IPS-NIHi7 (cell line): ENCODE measurements at regions not wholly inside any gene's neighbourhood (a gene's known extent, or its start where the extent isn't known, plus 50 kb on each side); places are given as distances from the start of the nearest gene placed in this dataset.

Source experiments
- DNase-seq: peaks from one replicate; pipeline ENCODE4 v3.0.0; 2012; ENCODE audit warnings: mixed read lengths; ENCODE audit errors: extremely low spot score

DNA sequence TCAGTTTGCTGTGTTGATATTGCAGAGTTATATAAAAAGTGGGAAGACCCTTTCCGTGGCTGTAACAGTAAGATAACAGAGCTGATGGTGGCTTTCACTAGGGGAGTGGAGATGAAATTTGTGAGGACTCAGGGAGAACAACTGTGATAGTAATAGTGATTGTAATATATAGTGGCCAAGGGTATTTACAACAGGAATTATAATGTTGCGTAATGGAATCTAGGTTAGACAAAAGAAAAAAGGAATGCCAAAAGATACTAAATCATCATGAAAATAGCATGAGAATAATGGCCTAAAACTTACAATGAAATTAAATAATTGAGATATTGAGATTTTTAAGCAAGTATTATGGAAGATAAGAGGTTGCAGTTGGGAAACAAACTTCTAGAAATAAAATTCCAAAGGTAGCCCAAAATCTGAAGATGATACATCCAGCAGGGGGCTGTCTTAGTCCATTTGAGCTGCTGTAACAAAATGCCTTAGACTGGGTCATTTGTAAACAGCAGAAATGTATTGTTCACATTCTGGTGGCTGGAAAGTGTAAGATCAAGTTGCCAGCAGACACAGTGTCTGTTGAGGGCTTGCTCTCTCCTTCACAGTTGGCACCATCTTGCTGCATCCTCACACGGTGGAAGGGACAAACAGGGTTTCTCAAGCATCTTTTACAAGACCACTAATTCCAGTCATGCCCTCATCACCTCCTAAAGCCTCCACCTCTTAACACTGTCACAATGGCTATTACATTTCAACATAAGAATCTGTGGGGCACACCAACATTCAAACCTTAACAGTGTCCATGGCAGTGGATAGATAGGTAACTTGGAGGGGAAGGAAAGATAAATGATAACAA lies 711.2 kb downstream of the MRPL39 start:
- no peak for DNase-seq

DNA sequence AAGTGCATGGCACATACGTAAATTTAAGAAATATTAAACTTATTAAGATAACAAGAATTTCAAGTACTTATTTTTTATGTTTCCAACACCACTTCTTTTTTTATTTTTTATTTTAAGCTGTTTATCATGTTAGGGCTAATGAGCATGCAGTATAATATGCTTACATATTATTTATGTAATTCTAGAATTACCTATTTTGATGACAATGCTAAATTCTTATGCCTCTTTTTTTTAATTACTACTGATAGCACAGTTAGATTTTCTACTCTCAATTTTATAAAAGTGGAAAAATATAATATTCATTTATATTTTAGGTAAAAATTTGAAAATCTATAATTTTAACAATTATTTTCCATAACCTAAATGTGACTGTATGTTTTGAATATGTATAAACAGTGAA lies 713.0 kb downstream of the MRPL39 start:
- no peak for DNase-seq

DNA sequence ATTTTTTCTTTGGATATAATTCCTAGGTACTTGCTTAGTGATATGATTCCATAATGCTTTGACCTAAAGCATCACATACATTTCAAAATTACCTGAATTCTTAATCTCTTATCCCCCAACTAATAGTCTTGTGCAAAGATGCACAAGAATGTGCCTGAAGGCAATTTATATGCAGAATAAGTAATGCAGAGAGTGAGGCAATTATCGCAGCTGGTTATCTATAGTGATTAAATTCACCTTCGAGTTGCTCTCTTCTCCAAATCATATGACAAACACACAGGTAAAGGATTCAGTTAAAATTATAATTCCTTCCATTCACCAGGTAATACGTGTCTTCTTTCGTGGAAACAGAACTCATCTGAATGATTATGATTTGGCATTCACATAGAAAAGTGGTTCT lies 717.3 kb downstream of the MRPL39 start:
- DNase-seq: no peak

DNA sequence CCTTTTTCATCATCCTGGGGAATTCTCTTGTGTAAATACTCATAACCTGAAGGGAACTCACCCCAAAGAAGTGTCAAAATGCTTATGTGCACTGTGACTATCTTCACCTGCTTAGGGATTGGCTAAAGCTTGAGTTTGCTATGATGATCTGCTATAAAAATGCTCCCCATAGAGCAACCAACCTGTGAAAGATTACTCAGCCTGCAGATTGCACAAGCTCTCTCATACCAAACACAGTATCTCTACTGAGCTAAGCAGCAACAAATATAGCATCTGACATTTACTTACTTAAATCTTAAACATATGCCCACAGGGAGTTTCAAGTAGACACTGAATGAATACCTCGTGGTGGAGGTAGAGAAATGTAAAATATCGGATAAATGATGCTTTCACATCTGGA lies 725.8 kb downstream of the MRPL39 start:
- DNase-seq: no peak

DNA sequence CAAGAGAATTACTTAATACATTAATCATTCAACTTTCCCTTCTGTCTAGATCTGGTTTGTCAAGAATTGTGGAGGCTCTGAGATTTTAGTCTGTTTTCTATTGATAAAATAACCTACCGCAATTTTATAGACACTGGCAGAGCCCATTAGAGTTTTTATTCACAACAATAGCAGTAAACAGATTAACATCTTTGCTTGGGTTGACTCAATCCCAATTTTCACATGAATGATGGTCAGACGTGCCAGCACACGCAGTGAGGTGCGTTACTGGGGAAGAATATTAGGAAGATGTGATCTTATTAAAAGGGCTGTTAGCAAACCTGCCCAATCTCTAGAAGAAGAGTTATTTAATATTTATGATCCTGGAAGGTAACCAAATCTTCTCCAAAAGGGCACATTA lies 736.6 kb downstream of the MRPL39 start:
- no peak for DNase-seq

DNA sequence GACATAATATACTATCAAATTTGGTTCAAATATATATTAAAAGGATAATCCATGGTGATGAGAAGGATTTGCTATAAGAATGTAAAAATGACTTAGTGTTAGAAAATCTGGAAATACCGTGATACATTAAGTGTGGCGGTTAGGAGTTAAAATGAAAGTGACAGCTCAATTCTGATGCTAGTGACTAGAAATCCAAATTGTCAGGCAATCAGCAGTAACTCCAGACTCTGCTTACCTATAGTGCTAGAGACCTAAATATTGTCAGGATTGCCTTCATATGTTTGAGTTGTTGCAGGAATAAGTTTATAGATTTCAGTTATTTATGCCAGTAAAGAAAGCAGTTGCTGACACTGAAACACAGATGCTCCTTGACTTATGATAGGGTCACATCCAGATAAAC lies 737.4 kb downstream of the MRPL39 start:
- DNase-seq: no peak

DNA sequence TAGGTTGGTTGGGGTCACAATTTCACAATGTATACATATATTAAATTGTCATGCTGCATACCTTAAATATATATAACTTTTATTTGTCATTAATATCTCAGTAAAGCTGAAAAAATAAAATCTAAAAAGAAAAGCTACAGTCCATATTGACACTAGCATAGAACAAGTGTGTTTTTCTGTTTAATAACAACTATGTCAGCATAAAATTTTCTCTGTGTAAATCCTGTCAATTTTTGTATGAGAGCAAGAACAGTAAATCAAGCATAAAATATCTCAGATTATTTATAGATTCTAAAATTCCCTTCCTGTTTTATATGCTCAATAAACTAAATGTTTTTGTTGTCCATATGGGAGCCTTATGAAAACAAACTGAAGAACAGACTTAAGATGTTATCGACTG lies 739.2 kb downstream of the MRPL39 start:
- DNase-seq: no peak

DNA sequence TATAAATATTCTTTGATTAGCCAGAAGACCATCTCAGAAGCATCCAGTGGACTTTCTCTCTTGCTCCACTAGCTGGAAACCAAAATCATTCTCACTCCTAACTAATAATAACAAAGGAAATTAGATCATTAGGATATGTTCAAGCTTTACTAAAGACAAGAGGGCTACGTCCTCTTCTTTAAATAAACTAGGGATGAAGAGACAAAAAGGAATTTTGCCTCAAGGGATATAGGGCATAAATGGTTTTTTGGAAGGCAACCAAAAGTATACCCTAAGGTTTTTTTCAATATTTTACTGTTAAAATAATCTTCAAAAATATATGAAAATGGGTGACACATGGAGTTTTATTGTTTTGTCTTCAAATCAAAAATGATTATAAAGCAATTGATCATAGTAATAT lies 745.8 kb downstream of the MRPL39 start:
- DNase-seq: no peak

DNA sequence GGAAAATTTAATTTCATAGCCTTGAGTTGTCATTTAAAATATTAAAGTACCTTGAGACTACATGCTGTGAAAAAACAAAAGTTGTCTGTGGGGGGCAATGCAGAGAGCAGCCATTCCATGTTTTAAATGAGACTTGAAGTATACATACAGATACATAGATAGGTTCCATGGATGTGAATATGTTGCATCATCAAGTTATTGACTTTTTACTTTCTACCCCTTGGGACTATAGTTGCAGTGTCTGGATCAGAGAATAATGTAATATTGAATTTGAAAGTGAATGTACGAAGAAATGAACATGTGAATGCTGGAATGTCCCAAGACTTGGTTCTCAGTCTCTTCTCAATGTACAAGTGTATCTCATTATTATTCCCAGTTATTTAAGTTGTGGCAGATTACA lies 751.0 kb downstream of the MRPL39 start:
- no peak for DNase-seq

DNA sequence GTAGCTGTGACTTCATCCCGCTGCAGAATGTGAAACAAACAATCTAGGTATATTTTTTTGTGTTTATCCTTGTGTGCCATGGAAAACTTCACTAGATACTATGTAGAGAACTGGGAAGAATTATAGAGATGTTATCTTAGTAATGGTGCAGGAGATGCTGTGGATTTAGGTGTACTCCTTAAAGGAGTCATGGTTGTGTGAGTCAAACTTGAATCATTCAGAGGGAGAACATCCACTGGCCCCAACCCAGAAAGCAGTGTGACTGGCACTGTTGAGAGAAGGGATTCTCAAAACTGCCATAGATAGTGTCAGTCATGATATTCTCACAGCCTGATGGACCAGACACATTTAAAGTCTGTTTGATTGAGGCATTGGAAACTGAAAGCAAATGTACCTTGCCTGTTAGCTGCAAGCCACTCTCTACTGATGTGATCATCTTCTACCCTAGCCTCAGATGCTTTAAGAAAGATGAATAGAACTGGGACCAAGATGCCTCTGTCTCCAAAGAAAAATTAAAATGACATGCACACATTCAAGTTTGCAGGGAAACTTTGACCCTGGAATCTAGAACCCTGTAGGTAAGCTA lies 754.6 kb downstream of the MRPL39 start:
- no peak for DNase-seq

DNA sequence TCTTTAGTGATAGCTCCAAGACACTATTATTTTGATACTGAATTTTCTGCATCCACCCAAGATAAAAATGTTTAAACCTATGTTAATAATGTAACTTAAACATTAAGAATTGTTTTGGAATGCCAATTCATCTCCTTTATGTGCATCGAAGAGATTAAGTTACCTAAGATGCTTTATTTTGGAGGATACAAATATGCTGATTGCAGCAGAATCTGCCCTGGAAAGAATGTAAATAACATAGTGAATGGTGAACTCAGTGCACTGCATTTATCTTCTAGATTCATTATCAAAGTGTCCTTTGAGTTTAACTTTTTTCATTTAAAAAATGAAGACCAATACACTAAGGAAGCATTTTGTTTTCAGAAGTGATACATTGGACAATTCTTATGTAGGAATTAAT lies 757.2 kb downstream of the MRPL39 start:
- no peak for DNase-seq

DNA sequence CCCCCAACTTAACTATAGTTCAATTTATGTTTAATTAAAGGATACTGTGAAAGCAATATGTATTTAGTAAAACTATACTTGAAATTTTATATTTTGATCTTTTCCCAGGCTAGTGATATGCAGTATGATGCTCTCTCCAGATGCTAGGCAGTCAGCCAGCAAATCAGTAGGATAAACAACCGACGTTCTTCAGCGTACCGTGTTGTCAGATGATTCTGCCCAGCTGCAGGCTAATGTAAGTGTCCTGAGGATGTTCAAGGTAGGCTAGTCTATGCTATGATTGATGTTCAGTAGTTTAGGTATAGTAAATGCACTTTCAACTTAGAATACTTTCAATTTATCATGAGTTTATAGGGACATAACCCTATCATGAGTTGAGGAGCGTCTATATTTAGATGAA lies 762.6 kb downstream of the MRPL39 start:
- DNase-seq: no peak

DNA sequence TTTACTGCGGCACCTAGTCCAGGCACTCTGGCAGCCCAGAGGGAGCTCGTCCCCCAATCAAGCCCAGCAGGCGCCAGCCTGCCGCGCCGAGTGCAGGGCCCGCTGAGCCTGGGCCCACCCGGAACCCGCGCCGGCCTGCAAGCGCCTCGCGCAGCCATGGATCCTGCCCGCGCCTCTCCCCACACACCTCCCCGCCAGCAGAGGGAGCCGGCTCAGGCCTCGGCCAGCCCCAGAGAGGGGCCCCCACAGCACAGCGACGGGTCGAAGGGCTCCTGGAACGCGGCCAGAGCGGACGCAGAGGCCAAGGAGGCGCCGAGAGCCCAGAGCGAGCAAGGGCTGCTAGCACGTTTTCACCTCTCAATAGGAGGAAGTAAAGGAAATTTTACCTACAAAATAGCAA lies 767.0 kb downstream of the MRPL39 start:
- no peak for DNase-seq

DNA sequence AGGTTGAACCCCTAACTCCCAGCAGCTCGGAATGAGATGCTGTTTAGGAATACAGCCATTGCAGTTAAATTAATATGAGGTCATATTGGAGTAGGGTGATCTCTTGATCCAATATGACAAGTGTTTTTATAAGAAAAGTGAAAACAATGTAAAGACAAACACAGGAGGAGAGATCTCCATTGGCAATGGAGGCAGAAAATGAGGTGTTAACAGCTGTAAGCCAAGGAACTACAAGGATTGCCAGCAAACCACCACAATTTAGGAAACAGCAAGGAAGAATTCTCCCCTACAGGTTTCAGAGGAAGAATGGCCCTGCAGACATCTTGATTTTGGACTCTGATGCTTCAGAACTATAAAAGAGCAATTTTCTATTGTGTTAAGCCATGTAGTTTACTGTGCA lies 774.3 kb downstream of the MRPL39 start:
- no peak for DNase-seq

DNA sequence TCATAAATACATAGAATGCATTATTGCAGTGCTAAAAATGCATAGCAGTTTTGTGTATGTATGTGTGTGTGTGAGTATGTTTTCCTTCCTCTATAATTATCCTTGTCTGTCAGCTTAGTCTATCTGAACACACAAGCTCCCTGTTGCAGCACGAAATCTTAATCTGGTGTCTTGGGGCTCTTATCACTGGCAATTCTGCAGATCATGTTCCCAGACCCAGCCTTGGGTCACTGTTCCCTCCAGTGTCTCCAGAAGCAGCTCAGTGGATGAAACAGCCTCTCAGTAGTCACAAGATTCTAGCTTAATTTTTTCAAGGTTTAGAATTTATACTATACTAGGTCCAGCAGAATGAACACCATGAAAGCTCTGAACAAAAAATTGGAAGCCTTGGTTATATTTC lies 777.9 kb downstream of the MRPL39 start:
- DNase-seq: no peak

DNA sequence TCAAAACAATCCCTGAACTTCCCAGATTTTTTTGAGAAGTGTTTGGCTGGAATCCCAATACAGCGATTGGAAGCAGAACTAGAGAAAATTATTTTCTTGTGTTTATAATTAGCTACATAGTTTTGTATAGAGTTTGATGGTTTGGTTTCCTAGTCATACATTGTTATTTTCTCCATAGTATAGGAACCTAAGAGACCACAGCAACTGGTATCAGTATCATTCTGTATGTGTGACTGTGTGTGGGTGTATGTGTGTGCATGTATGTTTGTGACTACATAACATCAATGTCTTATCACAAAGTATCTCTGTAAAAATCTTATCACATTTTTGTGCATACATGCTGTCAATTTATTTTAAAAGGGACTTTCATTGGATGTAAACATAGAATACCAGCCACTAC lies 780.5 kb downstream of the MRPL39 start:
- DNase-seq: no peak

DNA sequence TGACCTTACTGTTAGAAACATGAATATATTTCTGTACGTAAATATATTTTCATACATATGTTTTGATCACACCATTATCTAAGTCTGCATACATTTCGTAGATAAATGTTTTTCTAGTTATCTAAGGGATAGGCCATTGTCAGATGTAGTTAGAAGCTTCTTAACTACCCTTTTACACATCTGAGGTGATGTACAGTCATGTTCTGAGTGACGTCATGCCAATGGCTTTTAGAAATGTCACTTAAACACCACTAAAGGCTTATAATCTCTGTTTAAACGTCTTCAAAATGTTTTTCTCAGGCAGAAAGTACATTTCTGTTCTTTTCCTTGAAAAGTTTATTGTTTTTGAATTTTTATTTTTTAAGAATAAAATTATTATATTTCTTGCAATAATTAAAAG lies 781.9 kb downstream of the MRPL39 start:
- DNase-seq: no peak

DNA sequence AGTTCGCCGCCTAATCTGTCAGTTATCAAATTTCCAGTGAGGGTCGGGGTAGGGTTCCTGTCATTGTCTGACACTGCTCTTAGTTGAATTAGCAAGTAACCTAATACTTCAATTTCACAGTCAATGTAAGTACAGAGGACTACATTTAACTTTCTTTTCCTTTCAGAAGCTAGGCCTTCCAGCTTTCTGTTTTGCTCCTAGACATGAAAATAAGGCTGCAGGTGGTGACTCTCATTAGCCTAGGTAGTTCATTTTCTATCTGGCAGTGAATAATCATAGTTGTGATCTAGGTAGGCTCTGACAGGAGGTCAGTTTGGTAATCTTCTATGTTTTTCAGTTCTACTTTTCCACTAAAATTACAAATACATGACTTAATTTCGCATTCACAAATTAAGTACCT lies 783.1 kb downstream of the MRPL39 start:
- no peak for DNase-seq

DNA sequence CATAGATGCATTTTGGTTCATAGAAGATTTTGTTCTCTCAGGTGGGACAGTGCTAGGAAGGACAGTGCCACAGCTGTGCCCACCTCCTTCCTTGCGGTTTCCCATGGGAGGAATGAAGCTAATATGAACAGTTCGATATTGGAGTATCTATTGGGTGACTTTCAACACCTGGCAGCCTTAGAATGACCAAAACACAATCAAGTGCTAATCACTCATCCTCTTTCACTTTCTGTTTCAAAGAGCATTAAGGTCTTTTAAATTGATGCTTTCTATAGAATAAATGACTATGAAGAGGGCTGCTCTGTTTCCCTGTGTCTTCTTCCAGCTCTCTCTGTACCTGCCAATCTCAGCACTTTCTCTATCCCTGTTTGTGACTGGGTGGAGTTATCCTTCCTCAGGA lies 784.0 kb downstream of the MRPL39 start:
- no peak for DNase-seq

DNA sequence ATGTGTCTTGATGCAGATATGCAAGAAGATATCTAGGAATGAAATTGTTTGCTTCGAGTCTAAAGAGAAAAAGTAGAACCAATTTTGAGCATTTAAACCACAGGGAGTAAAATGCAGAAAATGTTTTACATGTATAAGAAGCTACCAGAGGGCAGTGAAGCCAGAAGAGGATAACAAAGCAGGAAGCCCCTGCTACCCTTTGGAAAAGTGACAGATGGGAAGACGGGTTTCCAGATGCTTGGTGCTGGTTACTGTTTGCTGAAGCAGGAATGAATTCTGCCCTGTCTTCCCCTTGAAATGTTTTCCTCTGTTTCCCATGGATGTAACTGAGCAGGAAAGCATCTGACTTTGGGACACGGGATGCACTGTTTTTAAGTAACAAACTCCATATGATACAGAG lies 822.2 kb downstream of the MRPL39 start:
- DNase-seq: no peak

DNA sequence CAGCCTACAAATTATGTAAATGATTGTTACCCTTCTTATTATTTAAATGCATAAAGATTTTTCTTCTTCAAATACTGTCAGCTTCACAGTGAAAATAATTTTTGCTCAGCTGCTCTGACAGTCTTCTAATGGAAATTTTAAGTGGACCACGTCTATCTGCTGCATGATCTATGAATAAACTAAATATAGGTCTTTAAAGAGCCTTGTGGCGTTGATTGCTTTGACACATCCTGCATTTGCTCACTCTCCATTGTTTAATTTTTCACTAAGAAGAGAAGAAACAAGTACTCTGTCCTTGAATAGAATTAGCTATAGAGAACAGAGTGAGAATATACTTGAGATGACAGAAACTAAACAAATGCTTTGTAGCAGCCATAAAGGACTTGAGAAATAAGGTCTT lies 826.1 kb downstream of the MRPL39 start:
- DNase-seq: no peak

DNA sequence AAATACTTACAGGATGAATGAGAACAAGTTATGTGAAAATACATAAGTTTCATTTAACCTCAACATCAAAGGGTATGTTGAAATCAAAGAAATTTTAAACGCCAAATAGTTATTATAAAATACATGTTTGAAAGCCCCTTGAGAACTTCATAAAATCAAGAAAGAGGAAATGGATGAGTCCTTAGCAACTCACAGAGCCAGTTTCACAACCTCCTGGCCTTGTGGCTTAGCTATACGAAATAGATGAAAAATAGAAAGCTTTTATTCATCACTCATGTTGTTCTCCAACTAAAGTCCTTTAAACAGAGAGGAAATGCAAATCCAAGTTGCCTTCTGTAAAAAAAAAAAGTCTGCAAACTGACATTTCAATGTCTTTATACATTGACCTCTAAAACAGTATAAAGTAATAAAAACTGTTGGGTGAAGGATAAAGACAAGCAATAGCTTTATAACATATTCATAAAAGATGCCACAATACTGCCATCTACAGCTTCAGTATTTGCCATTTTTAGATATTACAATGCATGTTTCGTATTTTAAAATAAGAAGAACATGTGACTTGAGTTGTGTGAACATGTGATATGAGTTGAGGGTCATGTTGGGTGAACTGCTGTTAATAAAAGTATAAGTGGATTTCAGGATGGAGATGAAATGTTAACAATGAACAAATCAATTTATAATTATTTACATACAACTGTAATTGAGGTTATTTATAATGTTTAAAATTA lies 847.8 kb downstream of the MRPL39 start:
- no peak for DNase-seq

DNA sequence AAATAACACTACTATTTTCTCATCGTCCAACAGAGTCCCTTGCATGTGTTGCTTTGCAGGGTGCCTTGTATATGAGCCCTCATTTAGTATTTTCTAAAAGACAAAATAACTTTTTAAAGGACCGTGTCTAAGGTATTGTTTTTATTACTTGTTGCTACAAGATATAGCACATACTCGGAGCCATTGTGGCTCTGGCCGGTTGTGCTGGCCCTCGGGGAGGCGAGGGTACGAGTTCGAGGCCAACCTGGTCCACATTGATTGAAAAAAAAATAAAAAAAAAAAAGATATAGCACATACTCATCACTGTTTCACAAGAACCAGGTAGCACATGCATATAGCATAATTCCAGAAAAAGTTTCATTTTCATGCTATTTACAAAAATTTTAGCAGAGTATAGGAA lies 869.2 kb downstream of the MRPL39 start:
- DNase-seq: no peak
